ENCODE measurements at regions not wholly inside any gene's neighbourhood (a gene's known extent, or its start where the extent isn't known, plus 50 kb on each side); places are given as distances from the start of the nearest gene placed in this dataset.

DNA sequence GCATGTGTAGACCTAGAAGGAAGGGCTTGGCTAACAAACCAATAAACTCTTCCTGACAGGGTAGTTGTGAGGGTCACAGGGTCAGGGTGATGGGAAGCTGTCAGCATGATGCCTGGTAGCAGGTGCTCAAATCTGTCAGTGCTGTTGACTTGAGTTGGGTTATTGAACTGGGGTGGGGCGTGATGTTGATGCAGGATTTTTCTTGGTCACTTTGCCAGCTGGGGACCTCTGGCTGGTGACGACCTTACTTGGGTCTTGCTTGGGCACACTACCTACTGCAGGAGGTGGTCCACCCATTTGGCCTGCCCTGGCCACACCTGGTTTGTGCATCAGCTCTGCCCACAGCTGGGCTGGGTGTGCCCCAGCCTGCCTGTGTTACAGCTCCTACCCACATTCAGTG lies 624.4 kb downstream of the PTPRU start:
- Histone ChIP-seq H3K27ac (no peak overlapping the region), H3K36me3 (no peaks in the 10 kb centered on the region), H3K4me1 (no peaks in the 10 kb centered on the region), H3K9me3 (peaks cover 0 to 25% (median 0%) of the 10 kb centered on the region in 4 donors), H3K27me3 (peaks cover 0 to 10% of the 10 kb centered on the region in 2 donors), H3K4me3 (no peak overlapping the region)
- DNase-seq (ENCODE audit: low spot score in 2 of 2), result no peak
- no peak for TF ChIP-seq EP300 (IDR thresholded peaks at IDR 0.05)
- WGBS, 2 donors, result 95 to 100% methylated on average over 2 of the region's 2 CpGs

DNA sequence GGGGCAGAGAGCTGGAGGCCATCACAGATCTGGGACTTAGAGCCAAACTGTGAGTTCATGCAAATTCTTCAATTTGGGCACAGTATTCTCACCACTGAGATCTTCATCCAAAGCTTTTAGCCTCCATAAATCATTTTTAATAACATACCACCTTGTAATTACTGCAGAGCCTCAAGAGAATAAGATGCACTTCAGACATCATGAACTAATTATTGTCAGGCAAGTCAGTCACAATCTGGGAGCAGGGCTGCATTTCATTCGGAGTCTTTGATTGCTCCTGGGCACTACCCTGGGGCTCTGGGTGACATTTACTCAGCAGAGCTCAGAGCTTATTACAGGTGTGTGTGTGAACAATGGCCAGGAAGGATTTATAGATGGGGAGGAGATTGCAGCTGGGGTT lies 623.7 kb downstream of the PTPRU start:
- no peaks in the 10 kb centered on the region for H3K4me1 ChIP-seq
- H3K27me3 ChIP-seq, result peaks cover 0 to 16% of the 10 kb centered on the region in 2 donors
- H3K27ac ChIP-seq, result no peak overlapping the region
- no peak overlapping the region for H3K4me3 ChIP-seq
- TF ChIP-seq POLR2A (IDR thresholded peaks at IDR 0.05), result no peak
- TF ChIP-seq, protein P1, sequence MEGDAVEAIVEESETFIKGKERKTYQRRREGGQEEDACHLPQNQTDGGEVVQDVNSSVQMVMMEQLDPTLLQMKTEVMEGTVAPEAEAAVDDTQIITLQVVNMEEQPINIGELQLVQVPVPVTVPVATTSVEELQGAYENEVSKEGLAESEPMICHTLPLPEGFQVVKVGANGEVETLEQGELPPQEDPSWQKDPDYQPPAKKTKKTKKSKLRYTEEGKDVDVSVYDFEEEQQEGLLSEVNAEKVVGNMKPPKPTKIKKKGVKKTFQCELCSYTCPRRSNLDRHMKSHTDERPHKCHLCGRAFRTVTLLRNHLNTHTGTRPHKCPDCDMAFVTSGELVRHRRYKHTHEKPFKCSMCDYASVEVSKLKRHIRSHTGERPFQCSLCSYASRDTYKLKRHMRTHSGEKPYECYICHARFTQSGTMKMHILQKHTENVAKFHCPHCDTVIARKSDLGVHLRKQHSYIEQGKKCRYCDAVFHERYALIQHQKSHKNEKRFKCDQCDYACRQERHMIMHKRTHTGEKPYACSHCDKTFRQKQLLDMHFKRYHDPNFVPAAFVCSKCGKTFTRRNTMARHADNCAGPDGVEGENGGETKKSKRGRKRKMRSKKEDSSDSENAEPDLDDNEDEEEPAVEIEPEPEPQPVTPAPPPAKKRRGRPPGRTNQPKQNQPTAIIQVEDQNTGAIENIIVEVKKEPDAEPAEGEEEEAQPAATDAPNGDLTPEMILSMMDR (IDR thresholded peaks at IDR 0.05), result no peak
- TF ChIP-seq EP300 (IDR thresholded peaks at IDR 0.05), result no peak
- H3K36me3 ChIP-seq, result no peaks in the 10 kb centered on the region
- 65 to 83% methylated on average over 1 of the region's 1 CpG for WGBS, 2 donors
- no peak for DNase-seq (ENCODE audit: low spot score in 2 of 2)
- peaks cover 0 to 25% (median 0%) of the 10 kb centered on the region in 4 donors for H3K9me3 ChIP-seq

DNA sequence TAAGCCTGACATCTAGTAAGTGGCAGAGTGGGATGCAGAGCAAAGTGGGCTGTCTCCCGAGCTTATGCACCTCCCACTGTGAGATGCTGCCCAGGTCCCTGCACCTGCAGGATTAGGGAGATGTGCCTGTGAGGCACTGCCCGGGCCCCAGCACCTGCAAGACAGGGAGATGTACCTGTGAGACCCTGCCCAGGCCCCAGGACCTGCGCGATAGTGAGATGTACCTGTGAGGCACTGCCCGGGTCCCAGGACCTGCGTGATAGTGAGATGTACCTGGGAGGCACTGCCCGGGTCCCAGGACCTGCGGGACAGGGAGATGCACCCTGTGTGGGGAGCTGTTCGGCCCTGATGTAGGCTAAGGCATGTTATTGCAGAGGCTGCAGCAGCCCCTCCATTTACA lies 622.8 kb downstream of the PTPRU start:
- H3K27ac ChIP-seq, result no peak overlapping the region
- no peak for DNase-seq (ENCODE audit: low spot score in 2 of 2)
- H3K36me3 ChIP-seq, result no peaks in the 10 kb centered on the region
- TF ChIP-seq, protein P1 (IDR thresholded peaks at IDR 0.05), result no peak
- TF ChIP-seq POLR2A (IDR thresholded peaks at IDR 0.05), result no peak
- no peak for TF ChIP-seq EP300 (IDR thresholded peaks at IDR 0.05)
- H3K4me3 ChIP-seq, result no peak overlapping the region
- no peaks in the 10 kb centered on the region for H3K4me1 ChIP-seq
- peaks cover 0 to 21% of the 10 kb centered on the region in 2 donors for H3K27me3 ChIP-seq
- peaks cover 0 to 25% (median 0%) of the 10 kb centered on the region in 4 donors for H3K9me3 ChIP-seq
- 73 to 77% methylated on average over 9 of the region's 9 CpGs for WGBS, 2 donors

DNA sequence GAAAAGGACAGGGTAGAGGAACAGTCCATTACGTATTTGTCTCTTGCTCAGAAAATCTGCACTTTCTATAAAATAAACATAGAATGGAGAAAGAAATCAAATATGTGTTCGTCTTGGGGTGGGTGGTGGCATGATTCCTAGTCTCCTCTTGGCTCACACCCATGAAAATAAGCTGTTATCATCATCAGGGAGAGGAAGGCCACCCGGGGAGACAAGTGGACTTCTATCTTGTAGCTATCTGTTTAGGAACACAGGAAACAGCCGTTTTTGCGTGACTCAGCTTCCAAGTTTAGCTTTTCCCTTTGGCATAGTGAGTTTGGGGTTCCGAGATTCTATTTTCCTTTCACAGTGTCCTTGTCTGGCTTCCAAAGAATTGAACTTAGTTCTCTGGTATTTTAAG lies 622.3 kb downstream of the PTPRU start:
- H3K27me3 ChIP-seq, result peaks cover 0 to 24% of the 10 kb centered on the region in 2 donors

DNA sequence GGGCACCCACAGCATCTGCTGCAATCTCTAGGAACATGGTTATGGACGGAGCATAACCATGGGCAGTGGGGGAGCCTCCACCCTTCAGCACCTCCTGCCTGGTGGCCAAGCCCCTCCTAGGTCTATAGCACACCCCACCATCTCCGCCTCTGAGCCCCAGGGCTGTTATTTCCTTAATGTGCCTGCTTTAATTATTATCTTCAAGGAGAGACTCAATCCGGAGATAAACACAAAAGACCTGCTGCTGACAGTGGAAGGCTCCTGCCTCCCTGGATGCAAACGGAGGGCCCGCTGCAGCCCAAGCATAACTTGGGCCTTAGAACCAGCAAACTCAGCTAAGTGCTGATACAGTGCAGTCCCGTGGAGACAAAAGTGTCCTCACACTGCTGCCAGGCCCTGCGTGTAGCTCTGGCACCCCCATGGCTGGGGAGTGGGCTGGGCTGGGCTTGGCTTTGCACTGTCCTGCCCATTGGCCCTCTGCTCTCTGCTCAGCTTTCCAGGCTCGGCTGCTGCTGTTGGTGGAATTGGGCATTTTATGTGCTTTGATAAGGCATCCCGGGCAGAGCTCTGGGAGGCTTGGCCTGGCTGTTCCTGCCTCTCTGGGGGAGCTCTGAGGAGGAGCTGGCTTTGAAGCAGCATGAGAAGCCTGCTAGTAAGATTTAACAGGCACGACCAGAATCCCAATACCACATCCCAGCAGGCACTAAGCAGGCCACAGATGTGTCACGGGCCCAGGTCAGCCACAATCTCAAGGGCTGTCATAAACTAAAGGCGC lies 620.2 kb downstream of the PTPRU start:
- no peak for DNase-seq (ENCODE audit: low spot score in 2 of 2)
- TF ChIP-seq POLR2A (IDR thresholded peaks at IDR 0.05), result no peak
- TF ChIP-seq, protein P1 (IDR thresholded peaks at IDR 0.05), result no peak
- no peak for TF ChIP-seq EP300 (IDR thresholded peaks at IDR 0.05)
- Histone ChIP-seq H3K36me3 (no peaks in the 10 kb centered on the region), H3K4me1 (no peaks in the 10 kb centered on the region), H3K27ac (no peak overlapping the region), H3K9me3 (peaks cover 0 to 17% (median 0%) of the 10 kb centered on the region in 4 donors), H3K27me3 (peaks cover 0 to 24% of the 10 kb centered on the region in 2 donors), H3K4me3 (no peak overlapping the region)
- WGBS, 2 donors, result 52 to 58% methylated on average over 12 of the region's 12 CpGs

More for the DNA sequence above, 622.3 kb downstream of the PTPRU start:
- no peak for DNase-seq (ENCODE audit: low spot score in 2 of 2)
- 26 to 29% methylated on average over 6 of the region's 6 CpGs for WGBS, 2 donors
- Histone ChIP-seq H3K36me3 (no peaks in the 10 kb centered on the region), H3K27ac (no peak overlapping the region), H3K4me3 (no peak overlapping the region), H3K9me3 (peaks cover 0 to 25% (median 0%) of the 10 kb centered on the region in 4 donors), H3K4me1 (no peaks in the 10 kb centered on the region)
- TF ChIP-seq EP300 (IDR thresholded peaks at IDR 0.05), result no peak
- TF ChIP-seq POLR2A (IDR thresholded peaks at IDR 0.05), result no peak
- TF ChIP-seq, protein P1 (IDR thresholded peaks at IDR 0.05), result no peak
